PC-9 (cell line): ENCODE measurements at regions not wholly inside any gene's neighbourhood (a gene's known extent, or its start where the extent isn't known, plus 50 kb on each side); places are given as distances from the start of the nearest gene placed in this dataset.
"Not testable (repeated sequence)": the region's sequence is repeated elsewhere in the genome, so short reads cannot be mapped to it uniquely, and the experiment has no call there.

Experiments used
- EZH2 ChIP-seq: fragments of 200-600 bp; sonication (generic); IDR thresholded peaks from 2 replicates; pipeline ENCODE4 v1.8.0; 2017; ENCODE audit warnings: antibody characterized with exemption, low read depth
- TF ChIP-seq, protein P1 (sequence below): fragments of 200-600 bp; sonication (generic); conservative IDR thresholded peaks from 2 replicates; pipeline ENCODE4 v1.6.1; 2017; ENCODE audit warnings: mixed run types, antibody characterized with exemption, mild to moderate bottlenecking, moderate library complexity

DNA sequence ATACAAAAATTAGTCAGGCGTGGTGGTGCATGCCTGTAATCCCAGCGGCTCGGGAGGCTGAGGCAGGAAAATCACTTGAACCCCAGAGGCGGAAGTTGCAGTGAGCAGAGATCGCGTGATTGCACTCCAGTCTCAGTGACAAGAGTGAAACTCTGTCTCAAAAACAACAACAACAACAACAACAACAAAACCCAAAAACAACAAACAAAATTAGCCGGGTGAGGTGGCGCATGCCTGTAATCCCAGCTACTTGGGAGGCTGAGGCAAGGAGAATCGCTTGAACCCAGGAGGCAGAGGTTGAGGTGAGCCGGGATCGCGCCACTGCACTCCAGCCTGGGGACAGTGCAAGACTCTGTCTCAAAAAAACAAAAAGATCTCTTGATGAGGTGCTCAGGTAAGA lies 120.5 kb upstream of the SALL4 start:
- TF ChIP-seq, protein P1, sequence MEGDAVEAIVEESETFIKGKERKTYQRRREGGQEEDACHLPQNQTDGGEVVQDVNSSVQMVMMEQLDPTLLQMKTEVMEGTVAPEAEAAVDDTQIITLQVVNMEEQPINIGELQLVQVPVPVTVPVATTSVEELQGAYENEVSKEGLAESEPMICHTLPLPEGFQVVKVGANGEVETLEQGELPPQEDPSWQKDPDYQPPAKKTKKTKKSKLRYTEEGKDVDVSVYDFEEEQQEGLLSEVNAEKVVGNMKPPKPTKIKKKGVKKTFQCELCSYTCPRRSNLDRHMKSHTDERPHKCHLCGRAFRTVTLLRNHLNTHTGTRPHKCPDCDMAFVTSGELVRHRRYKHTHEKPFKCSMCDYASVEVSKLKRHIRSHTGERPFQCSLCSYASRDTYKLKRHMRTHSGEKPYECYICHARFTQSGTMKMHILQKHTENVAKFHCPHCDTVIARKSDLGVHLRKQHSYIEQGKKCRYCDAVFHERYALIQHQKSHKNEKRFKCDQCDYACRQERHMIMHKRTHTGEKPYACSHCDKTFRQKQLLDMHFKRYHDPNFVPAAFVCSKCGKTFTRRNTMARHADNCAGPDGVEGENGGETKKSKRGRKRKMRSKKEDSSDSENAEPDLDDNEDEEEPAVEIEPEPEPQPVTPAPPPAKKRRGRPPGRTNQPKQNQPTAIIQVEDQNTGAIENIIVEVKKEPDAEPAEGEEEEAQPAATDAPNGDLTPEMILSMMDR, result not testable (repeated sequence)
- not testable (repeated sequence) for TF ChIP-seq EZH2
